GM21825 (cell line): ENCODE measurements at regions not wholly inside any gene's neighbourhood (a gene's known extent, or its start where the extent isn't known, plus 50 kb on each side); places are given as distances from the start of the nearest gene placed in this dataset.

Experiments used
- ATAC-seq: cut with Tn5 transposase; IDR thresholded peaks from one replicate; pipeline ENCODE4 v1.9.1; 2021; ENCODE audit warnings: mild to moderate bottlenecking, moderate library complexity; ENCODE audit not compliant: unreplicated experiment

GRCh38 chr12:24724814-24725213, 224.1 kb downstream of the BCAT1 start:
- ATAC-seq: no peak

- no peak for ATAC-seq
Measured at GRCh38 chr12:24723759-24724158, 225.1 kb downstream of the BCAT1 start.

GRCh38 chr12:24721191-24721590, 227.7 kb downstream of the BCAT1 start:
- ATAC-seq: no peak

GRCh38 chr12:24719293-24719721, 229.6 kb downstream of the BCAT1 start:
- ATAC-seq: peak; percentile 96

GRCh38 chr12:24718617-24719016, 230.3 kb downstream of the BCAT1 start:
- no peak for ATAC-seq

GRCh38 chr12:24714237-24714636, 234.7 kb downstream of the BCAT1 start:
- ATAC-seq: no peak

GRCh38 chr12:24711056-24712008, 237.6 kb downstream of the BCAT1 start:
- ATAC-seq: no peak

GRCh38 chr12:24709216-24709615, 239.7 kb downstream of the BCAT1 start:
- ATAC-seq: no peak

- ATAC-seq: no peak
Measured at GRCh38 chr12:24708718-24709117, 240.2 kb downstream of the BCAT1 start.

- ATAC-seq: no peak
Measured at GRCh38 chr12:24708043-24708442, 240.9 kb downstream of the BCAT1 start.

- ATAC-seq: no peak
Measured at GRCh38 chr12:24707334-24707733, 241.6 kb downstream of the BCAT1 start.

- peak; percentile 99 for ATAC-seq
Measured at GRCh38 chr12:24705741-24706358, 243.1 kb downstream of the BCAT1 start.

GRCh38 chr12:24705216-24705615, 243.7 kb downstream of the BCAT1 start:
- no peak for ATAC-seq

- no peak for ATAC-seq
Measured at GRCh38 chr12:24701343-24701742, 247.6 kb downstream of the BCAT1 start.

GRCh38 chr12:24698972-24699371, 249.9 kb downstream of the BCAT1 start:
- no peak for ATAC-seq

GRCh38 chr12:24697769-24698168, 251.1 kb downstream of the BCAT1 start:
- no peak for ATAC-seq

GRCh38 chr12:24697295-24697694, 251.6 kb downstream of the BCAT1 start:
- no peak for ATAC-seq

GRCh38 chr12:24696800-24697199, 252.1 kb downstream of the BCAT1 start:
- no peak for ATAC-seq

- no peak for ATAC-seq
Measured at GRCh38 chr12:24695657-24696329, 253.1 kb downstream of the BCAT1 start.

GRCh38 chr12:24695103-24695502, 253.8 kb downstream of the BCAT1 start:
- no peak for ATAC-seq

GRCh38 chr12:24688601-24689000, 260.3 kb downstream of the BCAT1 start:
- no peak for ATAC-seq

GRCh38 chr12:24681570-24681969, 267.3 kb downstream of the BCAT1 start:
- no peak for ATAC-seq
